Astrocyte (in vitro differentiated cells and primary cell): ENCODE measurements at regions not wholly inside any gene's neighbourhood (a gene's known extent, or its start where the extent isn't known, plus 50 kb on each side); places are given as distances from the start of the nearest gene placed in this dataset.

Source experiments
- EZH2 ChIP-seq: IDR thresholded peaks from 2 replicates; pipeline ENCODE4 v1.6.1; 2012; ENCODE audit warnings: mild to moderate bottlenecking, low read length, inconsistent platforms; ENCODE audit not compliant: insufficient read depth
- TF ChIP-seq, protein P1 (sequence below): IDR thresholded peaks from 2 replicates; pipeline ENCODE4 v1.5.1; 2011; ENCODE audit warnings: low read depth, mild to moderate bottlenecking, inconsistent platforms, low read length, moderate library complexity; ENCODE audit not compliant: insufficient read depth

DNA sequence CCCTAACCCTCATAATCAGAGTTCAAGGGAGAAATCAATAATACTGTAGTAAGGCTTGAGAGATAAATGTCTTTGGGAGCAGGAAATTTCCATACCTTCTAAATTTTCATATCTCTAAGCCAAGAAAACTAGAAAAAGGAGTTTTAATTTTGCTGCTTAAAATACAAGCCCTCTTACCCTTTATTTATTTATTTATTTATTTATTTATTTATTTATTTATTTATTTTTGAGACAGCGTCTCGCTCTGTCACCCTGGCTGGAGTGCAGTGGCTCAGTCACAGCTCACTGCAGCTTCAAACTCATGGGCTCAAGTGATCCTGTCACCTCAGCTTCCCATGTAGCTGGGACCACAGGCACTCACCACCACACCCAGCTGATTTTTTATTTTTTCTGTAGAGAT, 69.0 kb upstream of the GNAO1 start:
- TF ChIP-seq, protein P1, sequence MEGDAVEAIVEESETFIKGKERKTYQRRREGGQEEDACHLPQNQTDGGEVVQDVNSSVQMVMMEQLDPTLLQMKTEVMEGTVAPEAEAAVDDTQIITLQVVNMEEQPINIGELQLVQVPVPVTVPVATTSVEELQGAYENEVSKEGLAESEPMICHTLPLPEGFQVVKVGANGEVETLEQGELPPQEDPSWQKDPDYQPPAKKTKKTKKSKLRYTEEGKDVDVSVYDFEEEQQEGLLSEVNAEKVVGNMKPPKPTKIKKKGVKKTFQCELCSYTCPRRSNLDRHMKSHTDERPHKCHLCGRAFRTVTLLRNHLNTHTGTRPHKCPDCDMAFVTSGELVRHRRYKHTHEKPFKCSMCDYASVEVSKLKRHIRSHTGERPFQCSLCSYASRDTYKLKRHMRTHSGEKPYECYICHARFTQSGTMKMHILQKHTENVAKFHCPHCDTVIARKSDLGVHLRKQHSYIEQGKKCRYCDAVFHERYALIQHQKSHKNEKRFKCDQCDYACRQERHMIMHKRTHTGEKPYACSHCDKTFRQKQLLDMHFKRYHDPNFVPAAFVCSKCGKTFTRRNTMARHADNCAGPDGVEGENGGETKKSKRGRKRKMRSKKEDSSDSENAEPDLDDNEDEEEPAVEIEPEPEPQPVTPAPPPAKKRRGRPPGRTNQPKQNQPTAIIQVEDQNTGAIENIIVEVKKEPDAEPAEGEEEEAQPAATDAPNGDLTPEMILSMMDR, result no peak
- no peak for TF ChIP-seq EZH2
